ENCODE measurements at regions not wholly inside any gene's neighbourhood (a gene's known extent, or its start where the extent isn't known, plus 50 kb on each side); places are given as distances from the start of the nearest gene placed in this dataset.

- no peak for DNase-seq
Observed at GRCh38 chr3:144235489-144235888, 263.9 kb downstream of the DIPK2A start.

- DNase-seq, result no peak
Observed at GRCh38 chr3:144237351-144237750, 265.7 kb downstream of the DIPK2A start.

- no peak for DNase-seq
Observed at GRCh38 chr3:144241404-144241803, 269.8 kb downstream of the DIPK2A start.

- no peak for DNase-seq
Observed at GRCh38 chr3:144242747-144243146, 271.1 kb downstream of the DIPK2A start.

- no peak for DNase-seq
Observed at GRCh38 chr3:144244662-144245061, 273.0 kb downstream of the DIPK2A start.

GRCh38 chr3:144252896-144253295, 281.3 kb downstream of the DIPK2A start:
- DNase-seq, result no peak

- no peak for DNase-seq
Observed at GRCh38 chr3:144257381-144257780, 285.8 kb downstream of the DIPK2A start.

GRCh38 chr3:144259267-144259666, 287.6 kb downstream of the DIPK2A start:
- DNase-seq, result no peak

GRCh38 chr3:144263706-144264105, 292.1 kb downstream of the DIPK2A start:
- no peak for DNase-seq

GRCh38 chr3:144264350-144264749, 292.7 kb downstream of the DIPK2A start:
- DNase-seq, result no peak

- no peak for DNase-seq
Observed at GRCh38 chr3:144264794-144265193, 293.2 kb downstream of the DIPK2A start.

- no peak for DNase-seq
Observed at GRCh38 chr3:144265542-144266100, 294.0 kb downstream of the DIPK2A start.

GRCh38 chr3:144270100-144270499, 298.5 kb downstream of the DIPK2A start:
- DNase-seq, result no peak

GRCh38 chr3:144272680-144273079, 301.1 kb downstream of the DIPK2A start:
- DNase-seq, result no peak

GRCh38 chr3:144273601-144274000, 302.0 kb downstream of the DIPK2A start:
- no peak for DNase-seq

GRCh38 chr3:144275005-144275404, 303.4 kb downstream of the DIPK2A start:
- no peak for DNase-seq

- DNase-seq, result no peak
Observed at GRCh38 chr3:144282313-144282712, 310.7 kb downstream of the DIPK2A start.

GRCh38 chr3:144286235-144286910, 314.8 kb downstream of the DIPK2A start:
- DNase-seq, result no peak

- DNase-seq, result no peak
Observed at GRCh38 chr3:144287001-144287400, 315.4 kb downstream of the DIPK2A start.

GRCh38 chr3:144289057-144289456, 317.4 kb downstream of the DIPK2A start:
- DNase-seq, result no peak

GRCh38 chr3:144294659-144295538, 323.3 kb downstream of the DIPK2A start:
- DNase-seq, result no peak

GRCh38 chr3:144295613-144296012, 324.0 kb downstream of the DIPK2A start:
- DNase-seq, result no peak

- no peak for DNase-seq
Observed at GRCh38 chr3:144296808-144297207, 325.2 kb downstream of the DIPK2A start.

- no peak for DNase-seq
Observed at GRCh38 chr3:144301863-144302262, 330.2 kb downstream of the DIPK2A start.

Measured in hematopoietic multipotent progenitor cell treated with erythropoietin and hydrocortisone succinate and interleukin-3 and kit ligand, for 8 days (in vitro differentiated cells).